HG03520 (cell line): ENCODE measurements at regions not wholly inside any gene's neighbourhood (a gene's known extent, or its start where the extent isn't known, plus 50 kb on each side); places are given as distances from the start of the nearest gene placed in this dataset.
"Not testable (repeated sequence)": the region's sequence is repeated elsewhere in the genome, so short reads cannot be mapped to it uniquely, and the experiment has no call there.

ENCODE experiments used
- ATAC-seq: cut with Tn5 transposase; IDR thresholded peaks from one replicate; pipeline ENCODE4 v1.9.1; 2021; ENCODE audit warnings: mild to moderate bottlenecking, moderate library complexity; ENCODE audit not compliant: unreplicated experiment

DNA sequence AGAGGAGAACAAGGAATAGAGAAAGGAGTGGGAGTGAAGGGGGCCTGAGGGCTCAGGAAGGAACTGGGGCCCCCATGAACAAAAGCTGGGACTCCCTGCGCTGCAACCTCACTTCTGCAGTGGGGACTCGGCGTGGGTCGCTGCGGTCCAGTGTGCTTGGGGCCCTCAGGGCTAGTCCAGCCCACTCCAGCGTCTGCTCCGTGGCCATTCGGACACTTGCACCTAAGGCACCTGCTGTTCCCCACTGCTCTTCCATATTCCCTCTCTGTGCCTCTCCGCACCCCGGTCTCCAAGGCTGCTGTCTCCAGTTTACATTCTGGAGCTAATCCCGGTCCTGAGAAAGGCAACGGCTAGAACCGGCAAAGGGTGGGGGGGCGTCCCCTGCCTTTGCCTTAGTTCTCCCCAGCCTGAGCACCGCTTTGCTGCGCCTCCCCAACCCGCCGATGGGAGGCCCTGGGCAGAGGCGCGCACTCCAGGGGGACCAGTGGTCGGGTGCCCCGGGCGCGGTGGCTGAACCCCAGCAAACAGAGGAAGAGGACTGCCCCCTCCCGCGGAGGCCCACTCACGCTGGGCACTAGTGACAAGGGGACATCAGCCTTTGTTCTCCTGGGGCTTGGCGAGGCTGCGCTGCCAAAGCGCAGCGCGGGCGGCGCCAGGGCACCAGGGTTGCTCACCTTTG lies 327.7 kb upstream of the F9 start:
- ATAC-seq: no peak

DNA sequence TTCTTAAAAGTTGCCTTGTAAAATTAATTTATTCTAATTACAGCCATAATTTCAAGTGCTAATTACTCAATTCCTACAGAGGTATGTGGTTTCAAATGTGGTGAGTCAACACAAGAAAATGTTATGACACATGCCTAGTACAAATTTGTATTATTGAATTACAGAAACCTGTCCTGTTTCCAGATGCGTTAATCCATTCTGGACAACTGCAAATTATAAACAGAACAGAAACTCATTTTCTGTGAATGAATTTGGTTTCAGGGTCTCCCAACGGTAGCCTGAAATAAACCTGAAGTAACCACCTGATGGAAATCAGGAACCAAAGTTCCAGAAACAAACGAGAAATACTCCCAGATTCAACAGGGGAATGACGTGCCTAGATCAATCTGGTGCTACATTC lies 328.6 kb upstream of the F9 start:
- ATAC-seq: no peak

DNA sequence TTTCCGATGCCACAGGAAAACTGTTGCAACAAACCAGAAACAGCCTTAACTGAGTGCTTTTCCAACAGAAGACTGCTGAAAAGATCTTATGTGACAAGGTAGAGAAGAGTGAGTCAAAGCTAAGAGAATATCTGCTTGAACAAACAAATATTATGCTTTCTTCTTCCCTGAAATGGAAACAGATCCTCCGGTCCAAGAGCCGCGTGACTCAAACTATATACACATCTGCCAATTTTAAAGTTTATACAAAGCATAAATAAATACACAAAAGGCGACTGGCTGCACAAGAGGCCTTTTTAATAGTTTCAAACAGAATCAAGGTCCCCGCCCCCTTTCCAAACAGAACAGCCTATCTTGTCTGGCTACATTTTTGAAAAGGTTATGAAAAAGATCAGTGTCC lies 329.7 kb upstream of the F9 start:
- no peak for ATAC-seq

DNA sequence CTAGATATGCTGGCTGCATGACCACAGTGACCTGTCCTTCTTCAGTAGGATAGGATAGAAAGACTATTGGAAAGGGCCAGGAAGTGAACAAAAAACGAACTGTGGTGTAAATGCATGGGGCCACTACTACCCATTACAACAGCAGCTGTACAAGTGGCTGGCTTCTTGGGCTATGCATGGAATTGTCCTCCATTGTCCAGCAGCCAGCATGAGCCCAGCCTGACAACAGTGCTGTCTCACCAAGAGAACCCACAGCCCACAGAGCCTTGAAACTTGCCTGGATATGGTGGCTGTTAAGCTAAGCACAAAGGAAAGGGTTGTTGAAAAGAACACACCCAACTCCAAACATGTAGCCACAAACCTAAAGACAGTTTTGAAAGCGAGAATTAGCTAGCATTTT lies 330.2 kb upstream of the F9 start:
- ATAC-seq: no peak

DNA sequence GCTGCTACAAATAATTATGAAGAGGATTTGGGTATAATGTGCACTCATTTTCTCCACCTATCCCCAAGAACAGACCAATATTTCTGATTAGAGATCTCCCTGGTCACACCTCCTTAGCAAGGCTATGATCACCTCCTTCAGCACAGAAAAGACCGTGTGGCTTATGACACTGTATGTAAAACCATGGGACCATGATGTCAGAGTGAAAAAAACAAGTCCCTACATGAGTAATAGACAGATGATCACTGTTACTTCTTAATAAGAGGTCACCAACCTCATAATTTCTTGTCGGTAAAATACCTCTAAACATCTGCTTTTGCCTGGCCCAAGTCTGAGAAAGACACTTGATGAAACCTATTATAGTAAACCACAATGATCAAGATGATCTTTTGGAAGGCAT lies 330.6 kb upstream of the F9 start:
- no peak for ATAC-seq

DNA sequence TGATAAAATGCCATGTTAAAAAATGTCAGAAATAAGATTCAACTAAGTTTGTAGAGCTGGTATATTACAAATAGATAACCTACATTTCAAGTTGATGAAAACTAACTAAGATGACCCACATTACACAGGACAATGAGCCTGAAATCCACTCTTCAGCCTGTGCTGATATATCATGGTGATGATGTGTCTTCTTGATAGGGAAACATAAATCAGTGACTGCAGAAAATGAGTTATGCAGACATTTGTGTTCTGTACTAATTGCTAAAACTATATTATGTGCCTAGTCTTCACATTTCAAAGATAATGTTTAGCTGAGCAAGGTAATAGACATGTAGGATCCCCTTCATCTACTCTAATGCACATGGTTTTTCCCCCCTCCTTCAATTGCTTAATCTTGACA lies 331.6 kb upstream of the F9 start:
- no peak for ATAC-seq

DNA sequence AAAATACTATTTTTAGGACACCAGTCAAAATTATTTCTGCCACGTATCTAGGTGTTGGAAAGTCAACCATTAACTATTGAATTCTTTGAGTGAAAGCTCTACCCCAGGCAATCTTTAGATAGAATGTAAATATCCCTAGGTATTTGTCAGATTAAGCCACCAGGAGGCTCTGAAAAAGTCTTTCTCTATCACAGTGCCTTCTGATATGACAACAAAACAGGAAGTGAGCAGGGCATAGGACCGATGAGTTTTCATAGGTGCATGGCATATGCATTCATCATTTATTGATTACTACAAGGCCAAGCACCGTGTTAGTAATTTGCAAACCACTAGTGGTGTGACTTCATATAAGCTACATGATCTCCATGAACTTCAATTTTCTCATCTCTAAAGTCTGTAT lies 333.6 kb upstream of the F9 start:
- ATAC-seq: no peak

DNA sequence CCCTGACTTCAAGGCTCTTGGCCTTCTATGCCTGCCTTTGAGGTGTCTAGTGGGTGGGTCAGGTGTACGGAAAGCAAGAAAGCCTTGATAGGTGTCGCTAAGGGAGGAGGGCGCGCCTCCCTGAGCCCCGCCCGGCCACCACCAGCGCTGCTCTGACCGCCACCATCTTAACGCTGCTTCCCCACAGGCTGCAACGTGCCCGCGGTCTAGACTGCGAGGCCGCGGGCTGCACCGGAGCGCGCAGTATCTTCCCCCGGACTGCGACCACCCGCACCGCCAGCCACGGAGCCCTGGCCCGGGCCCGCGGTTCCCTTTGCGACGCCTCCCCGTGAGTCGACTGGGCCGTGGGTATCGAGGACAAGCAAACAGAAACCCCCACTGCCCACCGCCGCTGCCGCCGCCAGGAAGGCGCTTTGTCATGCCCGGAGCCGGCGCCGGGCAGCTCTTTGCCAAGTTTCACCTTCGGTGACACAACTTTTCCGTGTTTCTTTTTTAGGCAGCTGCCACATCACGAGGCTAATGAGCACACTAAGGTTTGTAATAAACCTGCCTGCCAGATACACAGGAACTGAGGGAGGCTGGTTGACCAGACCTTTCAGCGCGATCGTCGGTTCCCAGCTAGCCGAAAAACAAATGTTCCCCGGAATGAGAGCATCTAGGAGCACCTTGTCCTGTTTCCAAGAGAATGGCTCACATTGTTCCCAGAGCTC lies 335.8 kb upstream of the F9 start:
- peak; percentile 45 for ATAC-seq

DNA sequence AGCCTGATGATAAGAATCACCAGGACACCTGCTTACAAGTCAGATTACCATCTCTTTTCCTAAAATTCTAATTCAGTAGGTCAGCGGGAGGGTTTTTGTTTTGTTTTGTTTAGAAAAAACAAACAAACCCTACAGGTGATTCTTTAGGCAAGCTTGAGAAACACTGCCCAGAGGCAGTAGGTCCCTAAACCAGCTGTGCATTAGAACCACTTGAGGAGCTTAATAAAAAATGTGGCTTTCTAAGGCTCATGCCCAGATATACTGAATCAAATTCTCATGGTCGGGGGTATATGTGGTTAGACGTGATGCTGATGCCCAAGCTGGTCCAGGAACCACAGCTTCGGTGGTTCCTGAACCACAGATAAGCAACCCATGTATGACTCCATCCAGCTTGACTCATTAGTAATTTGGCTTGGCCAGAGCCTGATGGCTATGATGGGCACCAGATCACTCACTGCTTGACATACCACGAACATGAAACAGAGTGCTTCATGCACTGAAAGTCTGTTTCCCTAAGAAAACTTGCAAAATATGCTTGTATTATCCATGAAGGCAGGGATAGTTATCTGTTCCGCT lies 338.1 kb upstream of the F9 start:
- no peak for ATAC-seq

DNA sequence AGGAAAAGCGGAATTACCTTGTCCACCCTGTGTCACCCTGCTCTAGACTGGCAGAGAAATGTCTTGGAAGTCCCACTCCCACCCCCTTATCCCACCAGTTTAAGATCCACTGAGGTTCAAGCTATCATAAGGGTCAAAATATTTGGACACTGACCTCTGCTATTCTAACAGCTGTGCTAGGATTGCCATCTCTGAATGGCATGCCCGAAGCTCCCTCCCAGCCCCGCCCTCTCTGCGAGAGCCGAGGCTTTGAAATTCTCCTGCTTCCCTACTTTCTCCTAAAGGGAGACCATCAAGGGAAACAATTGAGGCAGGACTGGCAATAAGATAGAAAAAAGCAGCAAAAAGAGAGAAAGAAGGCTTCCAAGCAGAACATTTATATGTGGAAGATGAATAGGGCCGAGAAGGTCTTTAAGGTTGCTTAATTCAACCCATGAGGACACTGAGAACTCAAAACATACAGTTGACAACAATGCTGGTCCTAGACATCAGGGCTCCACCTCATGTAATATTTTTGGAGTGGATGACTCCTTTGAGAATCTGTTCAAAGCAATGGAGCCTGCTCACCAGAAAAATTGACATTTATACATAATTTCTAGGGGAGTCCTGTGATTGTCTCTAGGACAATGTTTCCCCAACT lies 338.7 kb upstream of the F9 start:
- ATAC-seq: no peak

DNA sequence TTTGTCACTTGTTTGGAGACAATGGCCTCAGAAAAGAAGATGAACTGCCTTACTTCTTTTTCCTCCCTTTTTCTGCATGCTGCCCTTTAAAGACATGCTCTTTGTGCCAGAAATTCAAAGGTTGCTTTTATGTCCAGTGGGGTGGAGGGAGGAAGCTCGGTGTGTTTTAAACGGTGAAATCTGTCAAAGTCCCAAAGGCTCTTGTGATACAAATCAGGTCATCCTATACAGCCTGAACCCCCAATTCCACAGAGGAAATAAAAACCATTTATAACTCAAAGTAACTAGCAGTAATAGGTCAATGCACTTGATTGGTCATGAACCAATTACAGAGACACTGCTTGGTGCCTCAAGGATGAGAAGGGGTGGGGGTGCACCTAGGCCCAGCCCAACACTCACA lies 339.3 kb upstream of the F9 start:
- no peak for ATAC-seq

DNA sequence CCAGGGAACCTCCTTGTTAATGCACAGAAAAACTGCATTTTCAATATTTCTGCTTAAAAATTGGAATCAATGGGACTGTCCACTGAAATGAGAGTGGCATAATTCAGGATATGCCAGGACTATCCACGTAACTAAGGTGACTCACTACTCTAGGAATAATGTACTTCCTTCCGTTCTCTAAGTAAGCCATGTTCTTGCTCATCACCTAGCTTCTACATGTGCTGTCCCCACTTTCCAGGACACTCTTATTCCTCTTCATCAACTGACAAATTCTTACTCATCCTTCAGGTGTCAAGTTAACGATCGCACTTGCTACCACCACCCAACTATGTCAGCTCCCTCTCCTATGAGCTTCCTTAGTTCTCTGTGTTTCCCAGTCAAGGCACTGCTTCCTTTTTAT lies 342.8 kb upstream of the F9 start:
- no peak for ATAC-seq

DNA sequence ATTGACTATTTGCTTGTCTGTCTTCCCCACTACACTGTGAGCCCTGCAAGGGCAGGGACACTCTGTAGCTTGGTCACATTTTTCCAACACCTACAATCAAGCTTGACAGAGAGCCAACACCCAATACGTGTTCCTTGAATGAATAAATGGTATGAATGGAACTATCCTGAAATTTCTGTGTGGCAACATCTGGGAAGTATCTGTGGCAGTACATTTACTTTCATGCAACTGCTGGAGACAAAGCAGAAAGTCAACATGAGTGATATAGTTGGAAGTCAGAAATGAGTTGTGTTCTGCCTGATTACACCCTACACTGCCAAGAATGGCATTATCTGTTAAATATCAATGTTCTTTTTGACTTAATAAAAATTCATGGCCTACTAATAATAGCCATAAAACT lies 343.5 kb upstream of the F9 start:
- ATAC-seq: no peak

DNA sequence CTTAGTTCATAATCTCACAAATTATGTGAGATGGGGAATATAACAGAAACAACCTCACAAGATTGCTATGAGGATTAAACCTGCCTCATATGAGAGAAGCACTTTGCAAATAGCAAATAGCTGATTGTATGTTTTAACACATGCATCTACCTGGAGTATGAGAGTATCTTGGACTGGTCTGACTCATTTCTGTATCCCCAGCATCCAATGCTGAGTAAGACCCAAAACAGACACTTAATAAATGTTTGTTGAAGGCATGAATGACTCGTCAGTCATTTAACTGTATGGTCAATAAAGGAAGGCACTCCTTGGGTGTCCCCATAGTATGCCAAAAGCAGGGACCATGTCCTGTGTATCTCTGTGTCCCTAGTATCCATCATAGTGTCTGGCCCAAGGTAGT lies 350.9 kb upstream of the F9 start:
- peak; percentile 56 for ATAC-seq

DNA sequence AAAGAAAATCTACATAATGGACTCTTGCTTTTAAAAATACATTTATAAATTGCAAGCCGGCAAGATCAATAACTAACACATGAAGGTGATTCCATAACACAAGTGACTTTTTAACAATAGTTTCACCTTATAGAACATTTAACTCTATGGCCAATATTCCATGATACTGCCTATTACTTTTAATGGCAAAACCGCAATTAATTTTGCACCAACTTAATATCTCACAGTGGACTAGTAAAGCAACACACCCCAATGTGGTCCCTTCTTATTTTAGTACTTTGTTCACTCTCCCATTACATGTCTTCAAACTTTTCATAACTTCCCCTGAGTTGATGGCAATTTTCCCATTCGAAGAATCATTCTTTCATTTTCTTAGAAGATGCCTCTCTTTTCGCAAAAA lies 351.6 kb upstream of the F9 start:
- ATAC-seq: no peak

DNA sequence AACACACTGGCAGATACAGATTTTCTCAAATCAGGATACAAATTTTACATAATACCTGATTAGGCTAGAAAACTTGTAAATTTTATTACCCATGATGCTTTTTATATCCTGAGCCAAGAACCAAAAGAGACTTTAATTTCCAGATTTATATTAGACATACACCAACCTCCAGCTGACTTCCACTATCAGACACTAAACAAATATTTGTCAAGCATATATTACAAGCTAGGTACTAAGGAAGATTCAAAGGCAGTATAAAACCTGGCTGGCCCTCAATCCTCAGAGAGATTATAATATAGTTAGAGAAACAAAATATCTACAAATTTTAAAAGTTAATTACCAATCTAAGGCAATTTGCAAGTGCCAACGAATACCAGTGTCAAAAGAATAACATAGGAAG lies 357.8 kb upstream of the F9 start:
- no peak for ATAC-seq

DNA sequence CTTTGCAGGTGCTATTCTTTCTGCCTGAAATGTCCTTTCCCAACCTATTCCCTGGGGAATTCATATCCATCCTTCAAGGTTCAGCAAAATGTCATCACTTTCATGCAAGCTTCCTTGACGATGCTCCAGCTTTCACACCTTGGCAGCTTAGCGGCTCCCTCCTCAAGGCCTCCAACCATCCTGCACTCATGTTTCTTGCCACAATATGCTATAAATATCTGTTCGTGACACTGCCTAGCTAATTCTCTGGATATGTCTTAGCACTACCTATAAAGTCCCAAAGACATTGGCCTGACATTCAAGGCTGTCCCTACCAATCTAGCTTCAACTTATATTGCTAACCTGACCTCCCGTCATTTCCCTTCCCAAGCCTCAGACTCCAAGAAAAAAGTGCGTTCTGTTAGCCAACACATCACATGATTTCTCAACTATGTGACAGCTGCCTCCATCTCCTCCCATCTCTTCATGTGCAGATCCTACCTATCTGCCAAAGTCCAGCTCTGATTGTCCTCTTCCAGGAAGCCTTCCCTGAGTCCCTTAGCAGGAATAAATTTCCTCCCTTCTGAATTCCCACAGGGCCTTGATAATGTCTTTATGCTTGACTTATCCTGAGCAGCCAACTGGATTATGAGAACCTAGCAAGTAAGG lies 359.9 kb upstream of the F9 start:
- ATAC-seq: no peak

DNA sequence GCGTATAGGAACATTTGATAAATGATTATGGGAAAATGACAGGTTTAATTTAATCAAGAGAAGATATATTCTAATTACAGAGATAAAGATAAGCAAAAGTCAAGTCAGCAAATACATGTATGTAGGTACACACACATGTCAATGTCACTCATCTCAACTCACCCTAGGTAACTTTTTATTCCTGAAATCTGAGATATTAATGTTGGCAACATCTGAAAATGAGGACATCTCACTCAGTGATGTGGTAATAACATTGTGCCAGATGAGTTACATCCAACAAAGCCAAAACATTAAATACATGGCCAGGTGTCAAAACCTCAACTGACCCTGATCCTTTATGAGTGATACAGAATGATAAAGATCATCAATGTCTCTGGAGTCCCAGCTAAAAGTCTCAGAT lies 363.3 kb upstream of the F9 start:
- no peak for ATAC-seq

DNA sequence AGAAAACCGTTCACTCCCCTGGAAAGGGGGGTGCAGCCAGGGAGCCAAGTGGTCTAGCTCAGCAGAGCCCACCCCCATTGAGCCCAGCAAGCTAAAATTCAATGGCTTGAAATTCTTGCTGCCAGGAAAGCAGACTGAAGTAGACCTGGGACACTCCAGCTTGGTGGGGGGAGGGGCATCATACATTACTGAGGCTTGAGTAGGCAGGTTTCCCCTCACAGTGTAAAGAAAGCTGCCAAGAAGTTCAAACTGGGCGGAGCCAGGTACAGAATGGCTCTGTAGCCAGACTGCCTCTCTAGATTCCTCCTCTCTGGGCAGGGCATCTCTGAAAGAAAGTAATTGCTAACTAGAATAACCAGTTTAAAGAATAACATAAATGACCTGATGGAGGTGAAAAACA lies 372.3 kb upstream of the F9 start:
- ATAC-seq: no peak

DNA sequence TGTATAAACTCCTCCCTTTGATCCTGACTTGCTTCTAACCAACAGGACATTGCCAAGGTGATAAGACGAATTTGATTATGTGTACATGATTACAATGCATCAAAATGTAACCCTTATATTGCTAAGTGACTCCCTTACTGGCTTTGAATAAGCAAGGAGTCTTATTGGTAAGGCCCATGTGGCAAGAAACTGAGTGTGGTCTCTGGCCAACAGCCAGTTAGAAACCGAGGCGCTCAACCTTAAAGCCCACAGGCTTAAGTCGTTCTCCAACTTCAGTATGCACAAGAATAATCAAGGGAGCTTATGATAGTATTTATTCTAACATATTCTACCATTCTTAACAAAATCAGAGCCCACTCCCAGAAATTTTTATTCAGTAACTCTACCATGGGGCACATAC lies 374.2 kb upstream of the F9 start:
- ATAC-seq: no peak

DNA sequence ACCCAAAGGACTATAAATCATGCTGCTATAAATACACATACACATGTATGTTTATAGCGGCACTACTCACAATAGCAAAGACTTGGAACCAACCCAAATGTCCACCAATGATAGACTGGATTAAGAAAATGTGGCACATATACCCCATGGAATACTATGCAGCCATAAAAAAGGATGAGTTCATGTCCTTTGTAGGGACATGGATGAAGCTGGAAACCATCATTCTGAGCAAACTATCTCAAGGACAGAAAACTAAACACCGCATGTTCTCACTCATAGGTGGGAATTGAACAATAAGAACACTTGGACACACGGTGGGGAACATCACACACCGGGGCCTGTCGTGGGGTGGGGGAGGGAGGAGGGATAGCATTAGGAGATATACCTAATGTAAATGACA lies 383.9 kb upstream of the F9 start:
- ATAC-seq: not testable (repeated sequence)

DNA sequence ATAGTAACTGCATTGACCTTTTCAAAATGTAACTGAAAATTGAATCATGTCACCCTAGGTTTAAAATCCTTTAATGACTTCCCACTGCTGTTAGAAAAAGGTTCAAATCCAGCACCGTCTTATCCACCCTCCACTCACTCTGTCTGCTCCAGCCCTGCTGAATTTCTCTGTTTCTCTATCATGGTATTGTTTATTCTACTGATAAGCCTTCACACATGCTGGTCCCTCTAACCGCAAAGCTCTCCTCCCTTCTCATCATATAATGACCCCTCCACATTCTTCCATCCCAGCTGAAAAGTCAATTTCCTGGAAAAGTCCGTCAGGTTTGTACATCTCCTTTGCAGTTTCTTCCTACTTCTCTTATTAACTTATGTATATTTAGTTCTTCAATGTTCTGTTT lies 389.2 kb upstream of the F9 start:
- no peak for ATAC-seq
